Activated CD4-positive, alpha-beta T cell treated with anti-CD3 and anti-CD28 coated beads, Interleukin-2, amount 10 ng/mL, durations not matched to agents 7 days and 5 days (primary cell): ENCODE measurements at regions not wholly inside any gene's neighbourhood (a gene's known extent, or its start where the extent isn't known, plus 50 kb on each side); places are given as distances from the start of the nearest gene placed in this dataset.

ENCODE experiments used
- CTCF ChIA-PET: fragments of 350-600 bp; sonication (Branson Sonifier 250); formaldehyde crosslinking; loops from one replicate; lab custom pipeline; 2021; ENCODE audit warnings: antibody characterized with exemption; lab: Charles Lee
- POLR2A ChIA-PET: fragments of 350-600 bp; sonication (Branson Sonifier 250); formaldehyde crosslinking; loops from one replicate; lab custom pipeline; 2021; ENCODE audit warnings: antibody characterized with exemption; lab: Charles Lee
- DNase-seq: peaks from one replicate; pipeline ENCODE4 v3.0.0-alpha.2; 2020
- H3K27ac Mint-ChIP-seq: one replicate; pipeline ENCODE4 v1.8.0; 2021; ENCODE audit warnings: mild to moderate bottlenecking, moderate library complexity, mixed read lengths
- H3K27me3 Mint-ChIP-seq: one replicate; pipeline ENCODE4 v1.8.0; 2021; ENCODE audit warnings: mixed read lengths
- H3K36me3 Mint-ChIP-seq: one replicate; pipeline ENCODE4 v1.8.0; 2021; ENCODE audit warnings: low read depth, mixed read lengths
- H3K4me1 Mint-ChIP-seq: one replicate; pipeline ENCODE4 v1.8.0; 2021; ENCODE audit warnings: mixed read lengths
- H3K4me3 Mint-ChIP-seq: one replicate; pipeline ENCODE4 v1.8.0; 2021; ENCODE audit warnings: mild to moderate bottlenecking, moderate library complexity, mixed read lengths
- H3K9me3 Mint-ChIP-seq: one replicate; pipeline ENCODE4 v1.8.0; 2021; ENCODE audit warnings: mixed read lengths

- POLR2A ChIA-PET = no interaction called here
- Mint-ChIP-seq H3K9me3 (no peaks in the 10 kb centered on the region), H3K36me3 (no peaks in the 10 kb centered on the region), H3K4me3 (no peak overlapping the region), H3K4me1 (no peaks in the 10 kb centered on the region), H3K27me3 (no peaks in the 10 kb centered on the region), H3K27ac (no peak overlapping the region)
- DNase-seq = no peak
- CTCF ChIA-PET = no interaction called here
Measured at GRCh38 chr18:74023220-74023619, 124.4 kb downstream of the FBXO15 start.

DNA sequence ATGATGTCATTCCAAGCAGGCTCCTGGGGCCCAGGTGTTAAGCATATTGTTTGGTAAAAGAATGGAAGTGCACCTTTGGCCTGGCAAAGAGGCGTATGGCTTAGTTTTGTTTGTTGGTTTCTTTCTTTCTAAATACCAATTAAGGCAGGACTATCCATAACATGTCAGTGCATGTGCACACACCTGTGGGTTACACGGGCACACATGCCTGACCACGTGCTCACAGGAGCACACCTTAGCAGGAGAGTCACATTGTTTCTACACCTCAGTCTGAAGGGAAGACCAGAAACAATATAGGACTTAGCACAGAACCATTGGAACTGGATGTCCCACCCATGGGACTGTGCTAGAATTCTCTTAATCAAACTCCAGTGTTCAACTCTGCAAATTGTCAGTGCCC, 127.8 kb downstream of the FBXO15 start:
- Mint-ChIP-seq H3K36me3 (no peaks in the 10 kb centered on the region), H3K27me3 (peaks cover 2% of the 10 kb centered on the region), H3K4me3 (no peak overlapping the region), H3K9me3 (no peaks in the 10 kb centered on the region), H3K4me1 (no peaks in the 10 kb centered on the region), H3K27ac (no peak overlapping the region)
- no peak for DNase-seq
- ChIA-PET CTCF (no interaction called here), POLR2A (no interaction called here)

DNA sequence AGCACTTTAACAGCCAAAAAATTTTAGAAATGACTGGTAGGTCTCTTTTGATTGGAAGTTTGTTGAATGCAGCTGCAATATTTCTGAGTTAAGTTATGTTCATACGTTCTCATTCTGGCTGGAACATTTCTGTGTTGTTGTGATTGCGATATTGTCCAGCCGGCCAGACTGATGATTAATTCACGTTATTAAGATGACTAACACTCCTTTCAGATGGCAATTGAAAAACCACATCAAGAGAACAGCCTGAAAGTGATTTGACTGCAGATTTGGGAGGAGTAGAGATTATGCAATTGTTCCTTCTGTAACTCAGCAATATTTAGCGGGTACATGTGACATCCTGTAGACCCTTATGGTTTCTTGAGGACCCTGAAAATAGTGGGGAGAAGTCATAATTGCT, 133.7 kb downstream of the FBXO15 start:
- no peak overlapping the region for H3K4me3 Mint-ChIP-seq
- no peaks in the 10 kb centered on the region for H3K36me3 Mint-ChIP-seq
- ChIA-PET CTCF (no interaction called here), POLR2A (no interaction called here)
- no peak for DNase-seq
- H3K27me3 Mint-ChIP-seq = peaks cover 2% of the 10 kb centered on the region
- H3K9me3 Mint-ChIP-seq = no peaks in the 10 kb centered on the region
- H3K4me1 Mint-ChIP-seq = no peaks in the 10 kb centered on the region
- no peak overlapping the region for H3K27ac Mint-ChIP-seq

- Mint-ChIP-seq H3K9me3 (no peaks in the 10 kb centered on the region), H3K36me3 (no peaks in the 10 kb centered on the region), H3K27ac (no peak overlapping the region), H3K4me1 (no peaks in the 10 kb centered on the region), H3K4me3 (no peak overlapping the region), H3K27me3 (peaks cover 2% of the 10 kb centered on the region)
- CTCF ChIA-PET = no interaction called here
- DNase-seq = no peak
- POLR2A ChIA-PET = no interaction called here
Measured at GRCh38 chr18:74012954-74013630, 134.5 kb downstream of the FBXO15 start.

DNA sequence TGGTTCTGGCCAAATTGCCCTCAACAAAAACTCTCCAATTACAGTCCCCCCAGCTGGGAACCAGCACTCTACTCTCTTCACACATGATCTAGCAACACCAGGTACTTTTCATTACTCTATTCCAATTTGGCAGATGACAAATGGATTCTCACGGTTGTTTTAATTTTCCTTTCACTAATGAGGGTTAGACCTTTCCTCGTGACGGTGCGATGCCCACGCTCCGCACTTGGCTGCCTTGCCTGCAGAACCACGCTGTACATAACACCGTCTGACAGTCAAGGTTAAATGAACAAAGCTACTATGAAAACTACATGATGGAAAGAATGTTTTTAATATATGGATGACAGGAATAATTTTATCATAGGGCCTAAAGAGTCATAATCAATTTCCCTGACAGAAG, 141.5 kb downstream of the FBXO15 start:
- ChIA-PET POLR2A (no interaction called here), CTCF (no interaction called here)
- Mint-ChIP-seq H3K4me1 (peaks cover 6% of the 10 kb centered on the region), H3K9me3 (peaks cover 2% of the 10 kb centered on the region), H3K36me3 (no peaks in the 10 kb centered on the region), H3K27me3 (no peaks in the 10 kb centered on the region), H3K27ac (no peak overlapping the region), H3K4me3 (no peak overlapping the region)
- DNase-seq = no peak

DNA sequence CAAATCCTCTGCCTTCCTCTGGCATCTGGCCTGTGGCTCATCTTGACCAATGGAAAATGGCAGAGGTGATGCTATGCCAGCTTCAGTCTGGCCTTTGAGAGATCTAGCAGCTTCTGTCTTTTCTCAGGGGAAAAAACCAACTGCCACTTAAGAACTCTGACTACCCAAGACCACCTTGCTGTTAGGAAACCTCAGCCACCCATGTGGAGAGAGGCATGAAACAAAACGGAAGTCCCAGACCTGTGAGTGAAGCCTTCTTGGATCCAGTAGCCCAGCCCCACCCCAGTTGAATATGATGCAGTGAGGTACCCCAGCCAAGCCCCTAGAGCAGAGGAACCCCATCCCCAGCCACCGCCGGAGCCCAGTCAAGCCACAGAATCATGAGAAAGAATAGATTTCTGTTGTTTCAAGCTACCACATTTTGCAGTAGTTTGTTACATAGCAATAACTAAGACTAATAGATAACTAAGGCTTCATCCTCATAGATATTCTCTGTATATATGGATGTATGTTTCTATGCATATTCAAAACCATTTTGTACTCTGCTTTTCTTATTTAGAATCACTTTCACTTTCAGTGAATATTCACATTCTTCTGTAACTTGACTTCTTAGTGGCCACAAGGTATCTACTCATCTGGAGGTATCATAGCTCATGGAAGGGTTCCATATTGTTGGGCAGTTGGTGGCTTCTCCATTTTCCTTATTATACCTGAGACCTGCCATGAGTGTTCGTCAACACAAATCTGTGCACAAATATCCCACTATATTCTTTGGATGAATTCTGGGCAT, 142.1 kb downstream of the FBXO15 start:
- POLR2A ChIA-PET = no interaction called here
- Mint-ChIP-seq H3K36me3 (no peaks in the 10 kb centered on the region), H3K4me3 (no peak overlapping the region)

GRCh38 chr18:73992242-73993022, 155.2 kb downstream of the FBXO15 start:
- H3K36me3 Mint-ChIP-seq = no peaks in the 10 kb centered on the region

More for the DNA sequence above, 142.1 kb downstream of the FBXO15 start:
- peaks cover 6% of the 10 kb centered on the region for H3K4me1 Mint-ChIP-seq
- H3K9me3 Mint-ChIP-seq = peaks cover 2% of the 10 kb centered on the region
- no peak for DNase-seq
- no peaks in the 10 kb centered on the region for H3K27me3 Mint-ChIP-seq
- CTCF ChIA-PET = no interaction called here
- no peak overlapping the region for H3K27ac Mint-ChIP-seq

DNA sequence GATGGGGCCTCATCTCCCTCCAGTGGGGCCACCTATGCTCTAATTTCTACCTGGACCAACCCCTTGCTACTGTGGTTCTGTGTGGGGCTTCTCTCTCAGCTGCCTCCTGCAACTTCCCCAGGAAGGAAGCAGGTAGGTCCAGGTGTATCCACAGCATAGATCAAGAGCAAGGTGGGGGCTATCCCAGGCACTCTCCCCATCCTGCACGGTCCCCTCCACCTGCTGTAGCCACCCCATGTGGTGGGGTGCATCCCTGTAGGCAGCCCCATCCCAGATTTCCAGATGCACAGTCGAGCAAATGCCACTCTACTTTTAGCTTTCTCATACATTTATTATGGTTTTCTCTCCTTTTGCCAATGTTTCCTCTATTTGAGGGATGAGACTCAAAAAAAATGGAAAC, 156.1 kb downstream of the FBXO15 start:
- Mint-ChIP-seq H3K27ac (no peak overlapping the region), H3K36me3 (no peaks in the 10 kb centered on the region), H3K27me3 (no peaks in the 10 kb centered on the region), H3K4me3 (no peak overlapping the region), H3K4me1 (no peaks in the 10 kb centered on the region), H3K9me3 (peaks cover 7% of the 10 kb centered on the region)
- ChIA-PET CTCF (no interaction called here), POLR2A (no interaction called here)
- DNase-seq = no peak

More at GRCh38 chr18:73992242-73993022, 155.2 kb downstream of the FBXO15 start:
- H3K4me3 Mint-ChIP-seq = no peak overlapping the region
- ChIA-PET CTCF (no interaction called here), POLR2A (no interaction called here)
- H3K27ac Mint-ChIP-seq = peak overlapping the region; percentile 4
- peaks cover 9% of the 10 kb centered on the region for H3K9me3 Mint-ChIP-seq
- no peaks in the 10 kb centered on the region for H3K4me1 Mint-ChIP-seq
- peaks cover 1% of the 10 kb centered on the region for H3K27me3 Mint-ChIP-seq
- DNase-seq = no peak

- ChIA-PET CTCF (no interaction called here), POLR2A (no interaction called here)
- Mint-ChIP-seq H3K9me3 (peaks cover 7% of the 10 kb centered on the region), H3K36me3 (no peaks in the 10 kb centered on the region), H3K4me1 (no peaks in the 10 kb centered on the region), H3K27me3 (no peaks in the 10 kb centered on the region), H3K27ac (no peak overlapping the region), H3K4me3 (no peak overlapping the region)
- no peak for DNase-seq
Measured at GRCh38 chr18:73990258-73990657, 157.4 kb downstream of the FBXO15 start.

- Mint-ChIP-seq H3K27me3 (no peaks in the 10 kb centered on the region), H3K4me1 (no peaks in the 10 kb centered on the region), H3K9me3 (peaks cover 7% of the 10 kb centered on the region), H3K4me3 (no peak overlapping the region), H3K27ac (no peak overlapping the region), H3K36me3 (no peaks in the 10 kb centered on the region)
- CTCF ChIA-PET = no interaction called here
- DNase-seq = no peak
- POLR2A ChIA-PET = no interaction called here
Measured at GRCh38 chr18:73987247-73987980, 160.2 kb downstream of the FBXO15 start.

GRCh38 chr18:73986711-73987110, 160.9 kb downstream of the FBXO15 start:
- no peak for DNase-seq
- H3K4me3 Mint-ChIP-seq = no peak overlapping the region
- H3K27ac Mint-ChIP-seq = no peak overlapping the region
- no peaks in the 10 kb centered on the region for H3K27me3 Mint-ChIP-seq
- POLR2A ChIA-PET = no interaction called here
- peaks cover 7% of the 10 kb centered on the region for H3K9me3 Mint-ChIP-seq
- CTCF ChIA-PET = no interaction called here
- H3K36me3 Mint-ChIP-seq = no peaks in the 10 kb centered on the region
- no peaks in the 10 kb centered on the region for H3K4me1 Mint-ChIP-seq

DNA sequence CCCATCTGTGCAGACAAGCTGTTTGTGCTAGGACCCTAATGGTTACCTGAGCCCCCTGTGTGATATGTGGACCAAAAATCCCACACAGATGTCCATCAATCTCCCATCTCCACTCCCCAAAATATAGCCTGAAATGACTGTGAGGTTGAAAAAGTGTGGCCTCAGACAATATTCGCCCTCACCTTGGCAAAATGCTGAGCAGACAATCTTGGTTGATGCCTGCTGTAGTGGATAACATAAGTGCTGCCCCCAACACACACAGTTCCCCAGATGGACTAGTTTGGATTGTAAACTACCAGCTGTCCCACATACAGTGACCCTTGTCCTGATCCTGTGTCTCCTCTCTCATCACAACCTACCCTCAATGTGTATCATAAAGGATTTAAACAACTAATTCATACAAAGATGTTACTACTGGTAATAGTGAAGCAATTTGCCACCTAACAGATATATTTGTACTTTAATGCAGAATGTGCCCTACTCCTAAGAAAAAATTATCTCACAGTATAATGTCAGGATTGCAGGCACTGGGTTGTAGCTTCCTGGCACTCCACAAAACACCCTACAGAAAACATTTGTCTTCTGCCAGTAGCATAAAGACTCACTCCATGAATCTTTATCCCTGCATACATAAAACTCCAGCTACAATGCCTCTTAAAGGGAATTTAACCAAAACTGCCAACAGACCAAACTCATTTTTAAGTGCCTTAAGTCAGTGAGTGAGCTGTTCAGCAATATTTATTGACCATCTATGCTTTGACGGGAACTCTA, 161.6 kb downstream of the FBXO15 start:
- H3K4me3 Mint-ChIP-seq = no peak overlapping the region
- H3K4me1 Mint-ChIP-seq = no peaks in the 10 kb centered on the region
- H3K27me3 Mint-ChIP-seq = no peaks in the 10 kb centered on the region
- DNase-seq = no peak
- ChIA-PET CTCF (no interaction called here), POLR2A (no interaction called here)
- peaks cover 7% of the 10 kb centered on the region for H3K9me3 Mint-ChIP-seq
- H3K36me3 Mint-ChIP-seq = no peaks in the 10 kb centered on the region
- no peak overlapping the region for H3K27ac Mint-ChIP-seq
